HG03060 (cell line): ENCODE measurements at regions not wholly inside any gene's neighbourhood (a gene's known extent, or its start where the extent isn't known, plus 50 kb on each side); places are given as distances from the start of the nearest gene placed in this dataset.
"Not testable (repeated sequence)": the region's sequence is repeated elsewhere in the genome, so short reads cannot be mapped to it uniquely, and the experiment has no call there.

Source experiments
- ATAC-seq: cut with Tn5 transposase; IDR thresholded peaks from one replicate; pipeline ENCODE4 v1.9.1; 2021; ENCODE audit warnings: low read depth, moderate number of reproducible peaks; ENCODE audit not compliant: unreplicated experiment

- ATAC-seq: no peak
These were observed 425.1 kb downstream of the ACTL7B start for GRCh38 chr9:108430655-108431054.

DNA sequence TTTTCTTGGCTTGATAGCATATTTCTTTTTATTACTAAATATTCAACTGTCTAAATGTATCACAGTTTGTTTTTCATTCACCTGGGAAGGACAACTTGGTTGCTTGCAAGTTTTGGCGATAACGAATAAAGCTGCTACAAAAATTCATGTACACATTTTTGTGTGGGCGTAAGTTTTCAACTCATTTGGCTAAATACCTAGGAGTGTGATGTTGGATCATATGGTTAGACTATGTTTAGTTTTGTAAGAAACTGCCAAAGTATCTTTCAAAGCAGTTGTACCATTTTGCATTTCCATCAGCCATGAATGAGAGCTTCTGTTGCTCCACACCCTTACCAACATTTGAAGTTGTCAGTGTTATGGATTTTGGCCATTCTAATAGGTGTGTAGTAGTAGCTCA lies 428.0 kb downstream of the ACTL7B start:
- no peak for ATAC-seq

- not testable (repeated sequence) for ATAC-seq
These were observed 429.3 kb downstream of the ACTL7B start for GRCh38 chr9:108426421-108426940.

DNA sequence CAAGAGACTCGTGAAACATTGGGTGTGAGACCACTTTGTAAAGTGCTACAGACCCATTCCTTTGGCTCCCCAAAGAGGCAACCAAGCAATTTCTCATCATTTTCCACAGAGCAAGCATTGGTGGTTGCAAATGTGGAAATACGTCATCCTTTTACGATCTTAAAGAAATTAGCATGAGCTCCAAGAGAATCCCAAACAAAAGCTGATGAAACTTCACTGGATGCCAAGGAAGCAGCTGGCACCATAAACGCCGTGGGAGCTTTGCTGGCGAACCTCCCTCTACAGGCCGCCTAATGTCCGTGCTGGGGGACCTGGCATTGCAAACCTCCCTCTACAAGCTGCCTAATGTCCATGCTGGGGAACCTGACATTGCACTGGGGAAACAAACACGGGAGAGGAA lies 432.4 kb downstream of the ACTL7B start:
- ATAC-seq: no peak

DNA sequence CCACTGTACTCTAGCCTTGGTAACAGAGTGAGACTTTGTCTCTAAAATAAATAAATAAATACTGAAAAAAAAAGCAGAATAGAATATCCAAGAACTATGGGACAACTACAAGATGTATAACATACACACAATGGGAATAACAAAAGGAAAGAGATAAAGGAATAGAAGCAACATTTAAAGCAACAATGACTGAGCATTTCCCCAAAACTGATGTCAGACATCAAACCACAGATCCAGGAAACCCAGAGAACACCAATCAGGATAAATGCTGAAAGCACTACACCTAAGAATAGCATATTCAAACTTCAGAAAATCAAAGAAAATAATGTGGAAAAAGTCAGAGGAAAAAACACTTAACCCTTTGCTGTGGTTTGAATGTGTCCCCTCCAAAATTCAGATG lies 436.4 kb downstream of the ACTL7B start:
- ATAC-seq: no peak

DNA sequence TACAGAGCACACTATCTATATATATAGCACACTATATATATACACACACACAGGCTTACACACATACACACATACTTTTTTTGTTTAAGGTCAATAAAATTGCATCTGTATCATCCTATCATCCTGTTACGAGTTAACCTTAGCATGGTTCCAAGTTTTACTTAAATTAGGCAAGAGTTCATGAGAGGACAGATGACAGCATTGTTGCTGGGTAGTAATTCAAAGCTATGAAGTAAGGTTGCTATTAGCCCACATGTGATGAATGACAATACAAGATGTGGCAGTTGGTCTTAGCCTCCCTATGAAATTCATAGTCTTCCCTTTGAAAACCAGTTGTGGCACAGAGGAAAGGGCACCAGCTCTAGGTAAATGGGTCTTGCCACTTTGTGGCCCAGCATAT lies 438.1 kb downstream of the ACTL7B start:
- ATAC-seq: no peak

DNA sequence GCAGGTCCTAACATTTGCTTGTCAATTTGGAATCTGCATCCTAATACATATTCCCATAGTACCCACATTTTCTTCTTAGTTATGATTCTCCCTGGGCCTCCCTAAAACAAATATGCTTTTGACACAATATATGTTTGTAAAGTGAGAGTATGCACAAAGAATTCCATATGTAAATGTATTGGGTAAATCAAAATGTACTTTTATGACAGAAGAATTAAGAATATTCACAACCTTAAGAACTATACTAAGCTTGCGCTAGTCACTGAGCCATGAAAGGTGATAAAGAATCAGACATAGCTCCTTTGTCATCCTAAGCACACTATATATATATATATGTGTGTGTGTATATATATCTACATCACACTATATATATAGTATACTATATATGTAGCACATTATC lies 438.5 kb downstream of the ACTL7B start:
- no peak for ATAC-seq

GRCh38 chr9:108416324-108416723 lies 439.5 kb downstream of the ACTL7B start:
- ATAC-seq: no peak

- no peak for ATAC-seq
These were observed 442.0 kb downstream of the ACTL7B start for GRCh38 chr9:108413809-108414208.

- ATAC-seq: no peak
These were observed 443.0 kb downstream of the ACTL7B start for GRCh38 chr9:108412755-108413154.

DNA sequence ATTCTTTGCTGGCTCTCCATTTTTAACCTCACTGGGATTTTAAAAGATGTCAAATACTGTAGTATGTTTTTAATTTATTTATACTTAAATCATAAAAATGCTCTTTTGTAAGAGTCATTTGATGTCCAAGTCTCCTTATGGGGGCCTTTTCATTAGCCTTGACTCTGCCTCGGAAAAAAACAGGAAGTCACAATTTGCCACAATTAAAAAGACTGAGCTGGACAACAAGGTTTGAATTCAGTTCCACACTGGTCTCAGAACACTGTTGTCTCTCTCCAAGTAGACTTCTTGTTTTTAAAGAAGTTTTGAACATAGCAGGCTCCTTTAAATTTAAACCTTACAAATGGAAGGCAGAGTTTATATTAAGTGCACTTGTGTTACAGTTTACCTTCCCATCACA lies 444.2 kb downstream of the ACTL7B start:
- no peak for ATAC-seq

DNA sequence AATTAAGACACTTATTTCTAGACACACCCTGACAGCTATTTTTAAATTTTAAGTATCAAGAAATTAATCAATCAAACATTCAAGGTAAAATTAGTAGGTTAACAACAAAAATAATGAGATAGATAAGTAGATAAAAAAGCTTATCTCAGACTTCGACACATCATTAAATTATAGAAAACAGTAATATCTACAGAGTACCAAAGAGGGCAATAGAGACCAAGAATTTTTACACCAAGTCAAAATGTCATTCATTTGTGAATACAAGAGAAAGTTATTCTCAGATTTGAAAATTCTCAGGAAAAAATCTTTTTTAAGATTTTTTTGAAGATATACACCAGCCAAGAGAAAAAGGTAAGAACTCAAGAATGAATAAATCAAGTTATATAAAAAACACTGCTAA lies 445.6 kb downstream of the ACTL7B start:
- no peak for ATAC-seq

DNA sequence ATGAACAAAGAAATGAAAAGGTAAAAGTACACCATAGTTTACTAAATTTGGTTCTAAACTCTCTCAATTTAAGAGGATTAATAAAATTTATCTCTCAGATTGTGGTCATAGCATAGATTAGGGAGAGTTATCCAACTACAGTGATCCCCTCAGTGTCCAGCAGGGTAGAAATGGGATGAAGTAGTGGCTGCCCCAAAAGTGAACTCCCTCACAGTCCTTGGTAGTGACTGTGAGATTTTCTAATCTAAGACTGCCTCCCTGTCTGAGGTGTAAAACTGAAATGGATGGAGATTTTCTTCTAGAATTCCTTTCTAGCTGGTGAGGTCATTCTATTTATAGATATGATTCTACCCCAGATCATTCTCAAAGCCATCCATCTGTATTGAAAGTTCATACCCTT lies 455.5 kb downstream of the ACTL7B start:
- ATAC-seq: no peak

- no peak for ATAC-seq
These were observed 455.9 kb downstream of the ACTL7B start for GRCh38 chr9:108399851-108400250.

DNA sequence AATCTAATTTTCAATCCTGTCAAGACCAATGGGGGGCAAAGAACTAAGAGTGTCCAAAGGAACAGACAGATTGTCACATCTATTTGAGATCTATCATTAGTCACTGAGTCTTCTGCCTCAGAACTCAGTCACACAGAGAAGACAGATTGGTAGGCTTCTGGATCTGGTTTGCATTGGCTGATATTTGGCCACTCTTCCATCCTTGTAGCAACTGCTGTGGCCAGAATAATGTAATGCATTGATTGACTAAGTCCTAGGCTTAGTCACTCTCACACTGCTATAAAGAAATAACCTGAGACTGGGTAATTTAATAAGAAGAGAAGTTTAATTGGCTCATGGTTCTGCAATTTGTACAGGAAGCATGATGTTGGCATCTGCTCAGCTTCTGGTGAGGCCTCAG lies 458.5 kb downstream of the ACTL7B start:
- ATAC-seq: no peak

- ATAC-seq: no peak
These were observed 459.2 kb downstream of the ACTL7B start for GRCh38 chr9:108396611-108397010.

GRCh38 chr9:108396193-108396592 lies 459.6 kb downstream of the ACTL7B start:
- ATAC-seq: no peak

GRCh38 chr9:108395421-108395820 lies 460.4 kb downstream of the ACTL7B start:
- no peak for ATAC-seq

GRCh38 chr9:108394726-108395125 lies 461.1 kb downstream of the ACTL7B start:
- no peak for ATAC-seq

DNA sequence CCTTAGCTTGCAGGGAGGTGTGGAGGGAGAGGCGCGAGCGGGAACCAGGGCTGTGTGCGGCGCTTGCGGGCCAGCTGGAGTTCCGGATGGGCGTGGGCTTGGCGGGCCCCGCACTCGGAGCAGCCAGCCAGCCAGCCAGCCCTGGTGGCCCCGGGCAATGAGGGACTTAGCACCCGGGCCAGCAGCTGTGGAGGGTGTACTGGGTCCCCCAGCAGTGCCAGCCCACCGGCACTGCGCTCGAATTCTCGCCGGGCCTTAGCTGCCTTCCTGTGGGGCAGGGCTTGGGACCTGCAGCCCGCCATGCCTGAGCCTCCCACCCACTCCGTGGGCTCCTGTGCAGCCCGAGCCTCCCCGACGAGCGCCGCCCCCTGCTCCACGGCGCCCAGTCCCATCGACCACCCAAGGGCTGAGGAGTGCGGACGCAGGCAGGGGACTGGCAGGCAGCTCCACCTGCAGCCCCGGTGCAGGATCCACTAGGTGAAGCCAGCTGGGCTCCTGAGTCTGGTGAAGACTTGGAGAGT lies 462.2 kb downstream of the ACTL7B start:
- ATAC-seq: not testable (repeated sequence)

DNA sequence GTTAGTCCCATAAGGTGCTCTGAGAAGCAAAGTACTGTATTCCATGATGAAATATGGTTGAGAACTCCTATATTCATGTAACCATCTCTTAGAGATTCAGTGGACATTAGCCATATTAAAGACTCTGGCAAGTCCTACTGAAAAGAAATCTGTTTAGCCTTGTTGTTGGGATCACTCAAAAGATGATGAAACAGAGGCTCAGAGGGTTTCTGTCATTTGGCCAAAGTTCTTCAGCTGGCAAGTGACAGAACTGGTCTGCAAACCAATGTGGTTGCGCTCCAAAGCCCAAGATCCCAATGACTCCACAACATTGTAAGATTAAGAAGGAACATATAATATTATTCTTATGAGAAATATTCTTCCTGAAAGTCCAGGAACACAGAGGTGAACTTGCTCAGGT lies 462.9 kb downstream of the ACTL7B start:
- ATAC-seq: no peak

- ATAC-seq: no peak
These were observed 466.7 kb downstream of the ACTL7B start for GRCh38 chr9:108389056-108389455.

- no peak for ATAC-seq
These were observed 468.9 kb downstream of the ACTL7B start for GRCh38 chr9:108386859-108387384.
